NCI-H226 (cell line): ENCODE measurements at regions not wholly inside any gene's neighbourhood (a gene's known extent, or its start where the extent isn't known, plus 50 kb on each side); places are given as distances from the start of the nearest gene placed in this dataset.

Source experiments
- DNase-seq: peaks from one replicate; pipeline ENCODE4 v3.0.0-alpha.2; 2015

GRCh38 chr6:4313044-4313686 lies 177.8 kb upstream of the ECI2 start:
- DNase-seq: peak; percentile 97

GRCh38 chr6:4311976-4312860 lies 176.8 kb upstream of the ECI2 start:
- no peak for DNase-seq

- no peak for DNase-seq
These were observed 174.2 kb upstream of the ECI2 start for GRCh38 chr6:4309540-4309939.

- DNase-seq: no peak
These were observed 173.0 kb upstream of the ECI2 start for GRCh38 chr6:4308364-4308763.

GRCh38 chr6:4304927-4305455 lies 169.6 kb upstream of the ECI2 start:
- no peak for DNase-seq

- no peak for DNase-seq
These were observed 168.3 kb upstream of the ECI2 start for GRCh38 chr6:4303638-4304037.

- no peak for DNase-seq
These were observed 167.1 kb upstream of the ECI2 start for GRCh38 chr6:4302524-4302923.

GRCh38 chr6:4301871-4302270 lies 166.5 kb upstream of the ECI2 start:
- DNase-seq: no peak

- DNase-seq: no peak
These were observed 165.5 kb upstream of the ECI2 start for GRCh38 chr6:4300917-4301316.

- peak; percentile 64 for DNase-seq
These were observed 164.1 kb upstream of the ECI2 start for GRCh38 chr6:4299476-4299875.

GRCh38 chr6:4297348-4297747 lies 162.0 kb upstream of the ECI2 start:
- no peak for DNase-seq

- DNase-seq: no peak
These were observed 161.2 kb upstream of the ECI2 start for GRCh38 chr6:4296552-4296951.

- no peak for DNase-seq
These were observed 160.4 kb upstream of the ECI2 start for GRCh38 chr6:4295783-4296155.

- DNase-seq: no peak
These were observed 159.8 kb upstream of the ECI2 start for GRCh38 chr6:4295058-4295782.

GRCh38 chr6:4294636-4295035 lies 159.3 kb upstream of the ECI2 start:
- DNase-seq: no peak

- peak; percentile 58 for DNase-seq
These were observed 156.4 kb upstream of the ECI2 start for GRCh38 chr6:4291453-4292403.

- DNase-seq: peak; percentile 31
These were observed 154.5 kb upstream of the ECI2 start for GRCh38 chr6:4289770-4290320.

GRCh38 chr6:4287811-4288244 lies 152.5 kb upstream of the ECI2 start:
- no peak for DNase-seq

GRCh38 chr6:4287372-4287771 lies 152.0 kb upstream of the ECI2 start:
- no peak for DNase-seq

GRCh38 chr6:4282926-4283325 lies 147.6 kb upstream of the ECI2 start:
- DNase-seq: no peak

GRCh38 chr6:4281341-4282293 lies 146.2 kb upstream of the ECI2 start:
- DNase-seq: peak; percentile 96
